ENCODE measurements at regions not wholly inside any gene's neighbourhood (a gene's known extent, or its start where the extent isn't known, plus 50 kb on each side); places are given as distances from the start of the nearest gene placed in this dataset.

- no peaks in the 10 kb centered on the region for H3K9me3 ChIP-seq
- H3K4me3 ChIP-seq = no peak overlapping the region
- intact Hi-C loops (cut with DNase I, micrococcal nuclease) = no loop called here
- no peak for DNase-seq
- H3K36me3 ChIP-seq (ENCODE audit: low read depth) = no peaks in the 10 kb centered on the region
- no peak for ATAC-seq
- no peak for TF ChIP-seq CTCF (IDR thresholded peaks at IDR 0.05)
- no peaks in the 10 kb centered on the region for H3K4me1 ChIP-seq (ENCODE audit: low read depth)
Observed at GRCh38 chr5:8981016-8981415, 564.9 kb downstream of the SEMA5A start.

GRCh38 chr5:8981496-8981895, 564.4 kb downstream of the SEMA5A start:
- no peaks in the 10 kb centered on the region for H3K36me3 ChIP-seq (ENCODE audit: low read depth)
- intact Hi-C loops (cut with DNase I, micrococcal nuclease) = no loop called here
- no peaks in the 10 kb centered on the region for H3K9me3 ChIP-seq
- no peaks in the 10 kb centered on the region for H3K4me1 ChIP-seq (ENCODE audit: low read depth)
- no peak for TF ChIP-seq CTCF (IDR thresholded peaks at IDR 0.05)
- H3K4me3 ChIP-seq = no peak overlapping the region
- ATAC-seq (no peak), DNase-seq (no peak)

- intact Hi-C loops (cut with DNase I, micrococcal nuclease) = no loop called here
- no peak for TF ChIP-seq CTCF (IDR thresholded peaks at IDR 0.05)
- no peak for ATAC-seq
- no peaks in the 10 kb centered on the region for H3K36me3 ChIP-seq (ENCODE audit: low read depth)
- no peak overlapping the region for H3K4me3 ChIP-seq
- no peaks in the 10 kb centered on the region for H3K9me3 ChIP-seq
- no peaks in the 10 kb centered on the region for H3K4me1 ChIP-seq (ENCODE audit: low read depth)
- no peak for DNase-seq
Observed at GRCh38 chr5:8984386-8984785, 561.5 kb downstream of the SEMA5A start.

All from mucosa of descending colon (tissue), 3 donors.